Stomach (tissue), 4 donors: ENCODE measurements at regions not wholly inside any gene's neighbourhood (a gene's known extent, or its start where the extent isn't known, plus 50 kb on each side); places are given as distances from the start of the nearest gene placed in this dataset.

Experiments used
- POLR2AphosphoS5 ChIP-seq, 3 donors: sonication (generic); formaldehyde crosslinking; IDR thresholded peaks; one replicate each; pipeline ENCODE4 v1.6.1; 2016; ENCODE audit warnings: antibody characterized with exemption in 3 of 3
- TF ChIP-seq, protein P1 (sequence below), 7 experiments: fragments of 450-650 bp in 4 of 7; fragments of 200-600 bp in 3 of 7; sonication (generic) in 3 of 7; IDR thresholded peaks; one replicate each; pipeline ENCODE4 v1.5.1; 2016 to 2019; ENCODE audit warnings: antibody characterized with exemption in 7 of 7, control low read depth in 2 of 7, mild to moderate bottlenecking in 1 of 7

DNA sequence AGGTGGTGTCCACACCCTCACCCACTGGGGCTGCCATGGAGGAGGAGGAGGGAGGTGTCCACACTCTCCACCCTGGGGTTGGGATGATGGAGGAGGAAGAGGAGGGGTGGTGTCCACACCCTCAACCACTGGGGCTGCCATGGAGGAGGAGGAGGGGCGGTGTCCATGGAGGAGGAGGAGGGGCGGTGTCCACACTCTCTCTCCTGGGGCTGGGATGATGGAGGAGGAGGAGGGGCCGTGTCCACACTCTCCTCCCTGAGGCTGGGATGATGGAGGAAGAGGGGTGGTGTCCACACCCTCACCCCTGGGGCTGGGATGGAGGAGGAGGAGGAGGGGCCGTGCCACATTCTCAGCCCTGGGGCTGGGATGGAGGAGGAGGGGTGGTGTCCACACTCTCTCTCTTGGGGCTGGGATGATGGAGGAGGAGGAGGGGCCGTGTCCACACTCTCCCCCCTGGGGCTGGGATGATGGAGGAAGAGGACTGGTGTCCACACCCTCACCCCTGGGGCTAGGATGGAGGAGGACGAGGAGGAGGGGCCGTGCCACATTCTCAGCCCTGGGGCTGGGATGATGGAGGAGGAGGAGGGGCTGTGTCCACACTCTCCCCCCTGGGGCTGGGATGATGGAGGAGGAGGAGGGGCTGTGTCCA lies 231.7 kb downstream of the CRLF2 start:
- TF ChIP-seq, protein P1, sequence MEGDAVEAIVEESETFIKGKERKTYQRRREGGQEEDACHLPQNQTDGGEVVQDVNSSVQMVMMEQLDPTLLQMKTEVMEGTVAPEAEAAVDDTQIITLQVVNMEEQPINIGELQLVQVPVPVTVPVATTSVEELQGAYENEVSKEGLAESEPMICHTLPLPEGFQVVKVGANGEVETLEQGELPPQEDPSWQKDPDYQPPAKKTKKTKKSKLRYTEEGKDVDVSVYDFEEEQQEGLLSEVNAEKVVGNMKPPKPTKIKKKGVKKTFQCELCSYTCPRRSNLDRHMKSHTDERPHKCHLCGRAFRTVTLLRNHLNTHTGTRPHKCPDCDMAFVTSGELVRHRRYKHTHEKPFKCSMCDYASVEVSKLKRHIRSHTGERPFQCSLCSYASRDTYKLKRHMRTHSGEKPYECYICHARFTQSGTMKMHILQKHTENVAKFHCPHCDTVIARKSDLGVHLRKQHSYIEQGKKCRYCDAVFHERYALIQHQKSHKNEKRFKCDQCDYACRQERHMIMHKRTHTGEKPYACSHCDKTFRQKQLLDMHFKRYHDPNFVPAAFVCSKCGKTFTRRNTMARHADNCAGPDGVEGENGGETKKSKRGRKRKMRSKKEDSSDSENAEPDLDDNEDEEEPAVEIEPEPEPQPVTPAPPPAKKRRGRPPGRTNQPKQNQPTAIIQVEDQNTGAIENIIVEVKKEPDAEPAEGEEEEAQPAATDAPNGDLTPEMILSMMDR (IDR thresholded peaks at IDR 0.05), result no peak
- TF ChIP-seq POLR2AphosphoS5 (IDR thresholded peaks at IDR 0.05), result no peak
